ENCODE measurements at regions not wholly inside any gene's neighbourhood (a gene's known extent, or its start where the extent isn't known, plus 50 kb on each side); places are given as distances from the start of the nearest gene placed in this dataset.

DNA sequence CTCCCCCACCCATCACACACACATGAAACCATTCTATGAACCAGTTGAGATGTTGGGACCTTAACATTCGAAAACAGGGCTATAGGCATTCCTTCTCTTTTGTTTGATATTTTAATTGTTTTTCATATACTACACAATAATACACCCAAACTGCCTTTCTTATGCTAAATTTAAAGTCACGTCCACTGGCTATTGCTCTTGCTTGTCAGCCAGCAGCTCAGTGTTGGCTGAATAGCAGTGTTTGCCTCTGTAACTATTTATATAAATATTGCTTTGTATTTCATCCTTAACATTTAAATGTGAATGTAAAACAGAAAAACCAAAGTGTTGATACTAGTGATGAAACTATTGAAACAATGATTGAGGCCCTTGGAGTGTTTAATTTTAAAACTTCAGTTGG is 234.4 kb upstream of the KCNK2 start:
- Mint-ChIP-seq H3K9me3 (no peaks in the 10 kb centered on the region), H3K27ac (ENCODE audit: unreplicated experiment) (no peak overlapping the region), H3K36me3 (ENCODE audit: low read depth) (no peaks in the 10 kb centered on the region), H3K4me3 (no peak overlapping the region), H3K4me1 (no peaks in the 10 kb centered on the region), H3K27me3 (ENCODE audit: low read depth) (no peaks in the 10 kb centered on the region)
- DNase-seq (ENCODE audit: low read depth, low spot score) = no peak
- TF ChIP-seq, protein P1, sequence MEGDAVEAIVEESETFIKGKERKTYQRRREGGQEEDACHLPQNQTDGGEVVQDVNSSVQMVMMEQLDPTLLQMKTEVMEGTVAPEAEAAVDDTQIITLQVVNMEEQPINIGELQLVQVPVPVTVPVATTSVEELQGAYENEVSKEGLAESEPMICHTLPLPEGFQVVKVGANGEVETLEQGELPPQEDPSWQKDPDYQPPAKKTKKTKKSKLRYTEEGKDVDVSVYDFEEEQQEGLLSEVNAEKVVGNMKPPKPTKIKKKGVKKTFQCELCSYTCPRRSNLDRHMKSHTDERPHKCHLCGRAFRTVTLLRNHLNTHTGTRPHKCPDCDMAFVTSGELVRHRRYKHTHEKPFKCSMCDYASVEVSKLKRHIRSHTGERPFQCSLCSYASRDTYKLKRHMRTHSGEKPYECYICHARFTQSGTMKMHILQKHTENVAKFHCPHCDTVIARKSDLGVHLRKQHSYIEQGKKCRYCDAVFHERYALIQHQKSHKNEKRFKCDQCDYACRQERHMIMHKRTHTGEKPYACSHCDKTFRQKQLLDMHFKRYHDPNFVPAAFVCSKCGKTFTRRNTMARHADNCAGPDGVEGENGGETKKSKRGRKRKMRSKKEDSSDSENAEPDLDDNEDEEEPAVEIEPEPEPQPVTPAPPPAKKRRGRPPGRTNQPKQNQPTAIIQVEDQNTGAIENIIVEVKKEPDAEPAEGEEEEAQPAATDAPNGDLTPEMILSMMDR (conservative IDR thresholded peaks at IDR 0.05) = no peak

DNA sequence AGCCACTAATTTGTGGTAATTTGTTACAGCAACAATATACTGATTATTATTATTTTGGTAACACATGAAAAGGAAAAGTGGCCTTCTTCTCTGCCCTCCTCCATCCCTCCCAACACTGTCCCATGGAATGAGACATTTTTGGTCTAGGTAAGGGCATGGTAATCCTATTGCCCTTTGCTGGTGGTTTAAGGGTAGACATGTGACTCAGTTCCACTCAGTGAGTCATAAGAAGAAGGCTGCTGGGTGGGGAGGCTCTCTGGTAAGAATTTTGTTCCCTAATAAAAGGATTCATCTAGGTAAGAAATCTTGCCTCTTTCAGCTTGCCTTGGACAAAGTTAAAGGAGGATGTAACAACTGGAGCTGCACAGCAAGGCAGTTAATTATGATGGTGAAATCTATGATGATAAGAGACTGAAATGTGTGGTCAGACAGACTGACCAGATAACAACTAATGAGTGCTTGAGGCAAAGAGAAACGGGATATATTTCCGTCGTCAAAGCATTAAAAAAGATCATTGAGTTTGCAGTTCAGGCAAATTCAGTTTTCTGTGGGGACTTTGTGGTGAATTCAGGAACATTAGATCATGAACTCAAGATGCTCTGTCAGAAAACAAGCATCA is 232.0 kb upstream of the KCNK2 start:
- TF ChIP-seq, protein P1 (conservative IDR thresholded peaks at IDR 0.05) = no peak
- H3K9me3 Mint-ChIP-seq = no peaks in the 10 kb centered on the region
- DNase-seq (ENCODE audit: low read depth, low spot score) = no peak
- H3K27ac Mint-ChIP-seq (ENCODE audit: unreplicated experiment) = no peak overlapping the region
- no peaks in the 10 kb centered on the region for H3K4me1 Mint-ChIP-seq
- no peak overlapping the region for H3K4me3 Mint-ChIP-seq
- no peaks in the 10 kb centered on the region for H3K36me3 Mint-ChIP-seq (ENCODE audit: low read depth)
- H3K27me3 Mint-ChIP-seq (ENCODE audit: low read depth) = no peaks in the 10 kb centered on the region

DNA sequence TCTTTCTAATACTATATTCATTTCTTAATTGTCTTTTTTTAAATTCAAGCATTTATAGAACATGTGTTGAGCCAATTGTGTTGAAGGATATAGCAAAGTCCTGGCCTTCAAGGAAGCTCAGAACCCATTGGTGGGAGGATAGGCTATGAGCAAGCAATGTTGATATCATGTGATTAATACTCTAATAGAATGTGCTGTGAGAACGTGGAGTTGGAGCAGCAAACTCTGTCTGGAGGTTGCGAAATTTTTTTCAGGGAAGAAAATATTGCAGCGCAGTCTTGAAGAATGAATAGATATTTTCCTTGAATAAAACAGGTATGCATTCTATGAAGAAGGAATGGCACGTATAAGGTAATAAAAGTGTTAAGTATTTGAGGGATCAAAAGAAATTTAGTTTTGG is 229.2 kb upstream of the KCNK2 start:
- Mint-ChIP-seq H3K4me1 (no peaks in the 10 kb centered on the region), H3K4me3 (no peak overlapping the region), H3K9me3 (no peaks in the 10 kb centered on the region), H3K27me3 (ENCODE audit: low read depth) (no peaks in the 10 kb centered on the region), H3K27ac (ENCODE audit: unreplicated experiment) (no peak overlapping the region), H3K36me3 (ENCODE audit: low read depth) (no peaks in the 10 kb centered on the region)
- no peak for DNase-seq (ENCODE audit: low read depth, low spot score)
- TF ChIP-seq, protein P1 (conservative IDR thresholded peaks at IDR 0.05) = no peak

DNA sequence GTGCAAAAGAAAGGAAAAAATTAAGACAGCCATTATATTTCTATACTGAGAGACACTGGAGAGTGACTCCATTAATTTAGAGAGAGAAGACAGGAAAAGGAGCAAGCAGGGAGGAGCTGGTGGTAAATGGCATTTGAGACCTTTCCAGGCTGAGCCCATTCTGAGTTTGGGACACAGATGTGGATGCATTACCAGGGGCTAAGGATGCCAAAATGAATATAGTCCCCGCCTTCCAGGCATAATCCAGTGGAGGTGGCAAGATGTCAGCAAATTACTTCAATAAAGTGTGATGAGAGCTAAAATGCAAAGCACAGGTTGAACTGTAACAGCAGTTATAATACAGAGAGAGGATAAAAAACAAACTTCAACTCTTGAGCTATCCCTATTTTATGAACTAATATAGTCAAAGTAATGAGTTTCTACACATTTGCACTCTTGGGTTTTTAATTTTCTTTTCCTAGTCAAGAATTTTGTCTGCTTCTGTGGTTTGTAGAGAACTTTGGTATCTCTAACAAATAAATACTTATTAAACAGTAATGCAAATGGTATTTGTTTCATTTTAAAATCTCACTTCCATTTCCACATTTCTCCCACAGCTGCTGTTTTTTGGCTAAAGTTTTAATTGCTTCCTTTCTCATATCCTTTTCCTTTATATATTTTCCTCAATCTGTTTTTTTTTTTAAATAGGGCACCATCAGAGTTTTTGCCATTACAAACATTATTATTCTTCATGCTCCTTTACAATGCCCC is 228.2 kb upstream of the KCNK2 start:
- DNase-seq (ENCODE audit: low read depth, low spot score) = no peak
- Mint-ChIP-seq H3K9me3 (no peaks in the 10 kb centered on the region), H3K27me3 (ENCODE audit: low read depth) (no peaks in the 10 kb centered on the region), H3K27ac (ENCODE audit: unreplicated experiment) (no peak overlapping the region), H3K4me3 (no peak overlapping the region), H3K36me3 (ENCODE audit: low read depth) (no peaks in the 10 kb centered on the region), H3K4me1 (no peaks in the 10 kb centered on the region)
- TF ChIP-seq, protein P1 (conservative IDR thresholded peaks at IDR 0.05) = no peak

DNA sequence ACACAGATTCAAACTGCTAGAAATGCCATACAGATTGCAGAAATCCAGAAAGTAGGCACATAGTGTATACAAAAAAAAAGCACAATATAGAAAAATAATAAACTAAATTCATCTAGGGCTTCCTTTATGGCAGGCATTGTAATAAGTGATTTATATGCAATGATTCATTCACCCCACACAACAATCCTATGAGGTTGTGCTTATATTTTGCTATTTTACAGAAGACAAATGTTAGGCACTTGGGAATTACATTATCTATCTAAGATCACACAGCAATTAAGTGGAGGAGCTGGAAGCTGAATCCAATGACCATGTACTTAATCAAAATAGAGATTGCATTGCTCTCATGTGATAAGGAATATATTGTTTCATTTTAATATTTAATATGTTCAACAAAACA is 225.7 kb upstream of the KCNK2 start:
- no peaks in the 10 kb centered on the region for H3K4me1 Mint-ChIP-seq
- H3K27ac Mint-ChIP-seq (ENCODE audit: unreplicated experiment) = no peak overlapping the region
- H3K4me3 Mint-ChIP-seq = no peak overlapping the region
- TF ChIP-seq, protein P1 (conservative IDR thresholded peaks at IDR 0.05) = no peak
- DNase-seq (ENCODE audit: low read depth, low spot score) = no peak
- no peaks in the 10 kb centered on the region for H3K36me3 Mint-ChIP-seq (ENCODE audit: low read depth)
- H3K27me3 Mint-ChIP-seq (ENCODE audit: low read depth) = no peaks in the 10 kb centered on the region
- H3K9me3 Mint-ChIP-seq = no peaks in the 10 kb centered on the region

Data from neural crest cell (in vitro differentiated cells).